HEK293 (cell line): ENCODE measurements at regions not wholly inside any gene's neighbourhood (a gene's known extent, or its start where the extent isn't known, plus 50 kb on each side); places are given as distances from the start of the nearest gene placed in this dataset.

Experiments
- CTCF ChIA-PET: fragments of 350-600 bp; formaldehyde crosslinking; extraction: SDS; loops from one replicate; lab custom pipeline; 2021; ENCODE audit warnings: antibody characterized with exemption; lab: Yijun Ruan, JAX
- POLR2A ChIA-PET: fragments of 300-600 bp; formaldehyde crosslinking; extraction: SDS; loops from one replicate; lab custom pipeline; 2020; ENCODE audit warnings: antibody characterized with exemption, inconsistent platforms; lab: Yijun Ruan, JAX
- H3K27ac ChIP-seq: fragments of 200-500 bp; sonication (Bioruptor generic); 2 replicates; pipeline ENCODE4 v1.5.1; 2014; ENCODE audit warnings: low read depth, low read length, control low read depth, inconsistent platforms; ENCODE audit errors: extremely low read depth
- H3K36me3 ChIP-seq, 2 experiments: fragments of 200-500 bp in 1 of 2; sonication (Bioruptor generic) in 1 of 2; 1 replicate in 1 of 2; 2 replicates in 1 of 2; pipeline ENCODE4 v1.5.1; 2014 to 2017; ENCODE audit warnings: inconsistent platforms in 2 of 2, low read length in 2 of 2; ENCODE audit not compliant: control insufficient read depth in 2 of 2, insufficient read depth in 1 of 2
- H3K4me1 ChIP-seq: fragments of 200-500 bp; sonication (Bioruptor generic); 2 replicates; pipeline ENCODE4 v1.5.1; 2014; ENCODE audit warnings: mild to moderate bottlenecking, low read length, inconsistent platforms; ENCODE audit not compliant: control insufficient read depth, insufficient read depth
- H3K4me3 ChIP-seq: 2 replicates; pipeline ENCODE4 v1.5.1; 2011; ENCODE audit warnings: low read depth, mild to moderate bottlenecking, control low read depth, low read length, moderate library complexity
- H3K9me3 ChIP-seq: fragments of 200-500 bp; sonication (Bioruptor generic); 2 replicates; pipeline ENCODE4 v1.5.1; 2014; ENCODE audit warnings: low read depth, low read length, inconsistent platforms; ENCODE audit not compliant: control insufficient read depth, insufficient read depth
- GLI2 ChIP-seq: fragments of 450-650 bp; formaldehyde crosslinking; IDR thresholded peaks from 2 replicates; pipeline ENCODE4; 2017; ENCODE audit warnings: missing biosample characterization, missing genetic modification characterization, low read depth, borderline replicate concordance
- SCRT1 ChIP-seq: fragments of 450-650 bp; formaldehyde crosslinking; IDR thresholded peaks from 2 replicates; pipeline ENCODE4 v1.5.1; 2016; ENCODE audit warnings: missing biosample characterization, missing genetic modification characterization, borderline replicate concordance
- SCRT2 ChIP-seq: fragments of 450-650 bp; formaldehyde crosslinking; IDR thresholded peaks from 2 replicates; pipeline ENCODE4 v1.5.1; 2016; ENCODE audit warnings: missing biosample characterization, missing genetic modification characterization
- WT1 ChIP-seq: fragments of 450-650 bp; formaldehyde crosslinking; IDR thresholded peaks from 2 replicates; pipeline ENCODE4 v1.5.1; 2016; ENCODE audit warnings: missing biosample characterization, missing genetic modification characterization
- ZBTB20 ChIP-seq: fragments of 450-650 bp; formaldehyde crosslinking; IDR thresholded peaks from 2 replicates; pipeline ENCODE4 v1.5.1; 2016; ENCODE audit warnings: missing biosample characterization, missing genetic modification characterization
- ZBTB6 ChIP-seq: fragments of 450-650 bp; formaldehyde crosslinking; IDR thresholded peaks from 2 replicates; pipeline ENCODE4 v1.5.1; 2017; ENCODE audit warnings: missing biosample characterization, missing genetic modification characterization
- ZFHX2 ChIP-seq: fragments of 450-650 bp; formaldehyde crosslinking; conservative IDR thresholded peaks from 2 replicates; pipeline ENCODE4 v1.5.1; 2016; ENCODE audit warnings: missing biosample characterization, missing genetic modification characterization
- ZNF155 ChIP-seq: fragments of 450-650 bp; formaldehyde crosslinking; IDR thresholded peaks from 2 replicates; pipeline ENCODE4 v1.5.1; 2016; ENCODE audit warnings: missing biosample characterization, missing genetic modification characterization
- ZNF280D ChIP-seq: fragments of 450-650 bp; formaldehyde crosslinking; IDR thresholded peaks from 2 replicates; pipeline ENCODE4 v1.5.1; 2016; ENCODE audit warnings: missing biosample characterization, missing genetic modification characterization
- ZNF311 ChIP-seq: fragments of 450-650 bp; formaldehyde crosslinking; IDR thresholded peaks from 2 replicates; pipeline ENCODE4 v1.5.1; 2017; ENCODE audit warnings: missing biosample characterization, missing genetic modification characterization, borderline replicate concordance
- ZNF510 ChIP-seq: fragments of 450-650 bp; formaldehyde crosslinking; IDR thresholded peaks from 2 replicates; pipeline ENCODE4 v1.5.1; 2018; ENCODE audit warnings: mild to moderate bottlenecking, missing genetic modification characterization, missing biosample characterization; ENCODE audit not compliant: insufficient replicate concordance
- ZNF548 ChIP-seq: fragments of 450-650 bp; formaldehyde crosslinking; IDR thresholded peaks from 2 replicates; pipeline ENCODE4 v1.5.1; 2016; ENCODE audit warnings: missing biosample characterization, missing genetic modification characterization
- ZNF549 ChIP-seq: fragments of 450-650 bp; IDR thresholded peaks from 2 replicates; pipeline ENCODE4 v1.5.1; 2018; ENCODE audit warnings: missing biosample characterization, missing genetic modification characterization, mild to moderate bottlenecking, inconsistent platforms, moderate library complexity
- ZNF610 ChIP-seq: fragments of 450-650 bp; formaldehyde crosslinking; IDR thresholded peaks from 2 replicates; pipeline ENCODE4 v1.5.1; 2016; ENCODE audit warnings: missing biosample characterization, missing genetic modification characterization, borderline replicate concordance
- ZNF654 ChIP-seq: fragments of 450-650 bp; formaldehyde crosslinking; IDR thresholded peaks from 2 replicates; pipeline ENCODE4 v1.5.1; 2016; ENCODE audit warnings: low read depth, missing biosample characterization, missing genetic modification characterization
- ZNF664 ChIP-seq: fragments of 450-650 bp; formaldehyde crosslinking; IDR thresholded peaks from 2 replicates; pipeline ENCODE4 v1.5.1; 2016; ENCODE audit warnings: missing biosample characterization, missing genetic modification characterization
- ZNF707 ChIP-seq: fragments of 450-650 bp; formaldehyde crosslinking; IDR thresholded peaks from 2 replicates; pipeline ENCODE4 v1.5.1; 2016; ENCODE audit warnings: missing biosample characterization, missing genetic modification characterization
- ZNF830 ChIP-seq: fragments of 450-650 bp; IDR thresholded peaks from 2 replicates; pipeline ENCODE4 v1.5.0; 2018; ENCODE audit warnings: missing biosample characterization, missing genetic modification characterization, low read depth, mild to moderate bottlenecking, moderate library complexity
- ZSCAN23 ChIP-seq: fragments of 450-650 bp; formaldehyde crosslinking; IDR thresholded peaks from 2 replicates; pipeline ENCODE4 v1.5.1; 2016; ENCODE audit warnings: missing biosample characterization, missing genetic modification characterization

DNA sequence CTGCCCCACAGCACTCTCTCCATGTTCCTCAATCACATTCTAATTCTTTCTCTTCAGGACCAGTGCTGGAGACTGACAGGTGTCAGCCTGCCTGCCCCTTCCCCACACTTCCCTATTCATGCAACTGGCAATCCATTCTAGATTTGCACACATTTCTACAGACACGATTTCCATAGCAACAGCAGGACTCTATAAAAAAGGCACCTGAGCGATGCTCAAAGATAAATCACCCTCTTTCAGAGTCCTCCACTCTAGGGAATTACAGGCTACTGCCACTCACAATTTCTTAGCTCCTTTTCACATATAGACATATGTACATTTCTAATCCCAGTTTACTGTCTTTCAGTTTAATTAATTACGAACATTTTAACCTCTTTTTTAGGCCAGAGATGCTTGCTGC lies 118.1 kb upstream of the ANKRD1 start:
- TF ChIP-seq ZNF707 (tag by site-specific recombination) = no peak
- no peak for TF ChIP-seq ZBTB6
- no peak for TF ChIP-seq ZNF664 (tag by site-specific recombination)
- TF ChIP-seq ZBTB20 (tag by site-specific recombination) = no peak
- TF ChIP-seq ZNF830 (tag by site-specific recombination) = no peak
- POLR2A ChIA-PET = no interaction called here

GRCh38 chr10:91040343-91040742 lies 119.5 kb upstream of the ANKRD1 start:
- Histone ChIP-seq H3K9me3 (no peaks in the 10 kb centered on the region), H3K4me1 (no peaks in the 10 kb centered on the region), H3K27ac (no peak overlapping the region), H3K4me3 (no peak overlapping the region), H3K36me3 (no peaks in the 10 kb centered on the region)
- POLR2A ChIA-PET = no interaction called here
- TF ChIP-seq ZNF549 (tag by site-specific recombination) = no peak
- no peak for TF ChIP-seq ZSCAN23 (tag by site-specific recombination)
- TF ChIP-seq SCRT2 (tag by site-specific recombination) = peak; percentile 92
- TF ChIP-seq WT1 (tag by site-specific recombination) = no peak
- no peak for TF ChIP-seq ZNF311 (tag by site-specific recombination)
- no peak for TF ChIP-seq ZNF510 (tag by site-specific recombination)
- no peak for TF ChIP-seq ZNF610 (tag by site-specific recombination)
- TF ChIP-seq SCRT1 = peak; percentile 83
- no peak for TF ChIP-seq ZNF548
- no peak for TF ChIP-seq ZNF654
- TF ChIP-seq ZNF155 = no peak
- CTCF ChIA-PET = interaction anchor here (0.6 to 1.2 kb wide), 3 partner anchors 30 to 128 kb away, joined by 3 read pairs; no protein-coding TSS in a partner anchor

More for the DNA sequence above, 118.1 kb upstream of the ANKRD1 start:
- CTCF ChIA-PET = interaction anchor here (0.6 kb wide), 1 partner anchor 291 kb away, joined by 3 read pairs; no protein-coding TSS in a partner anchor
- Histone ChIP-seq H3K4me3 (no peak overlapping the region), H3K36me3 (no peaks in the 10 kb centered on the region), H3K4me1 (peaks cover 3% of the 10 kb centered on the region), H3K27ac (no peak overlapping the region), H3K9me3 (no peaks in the 10 kb centered on the region)

GRCh38 chr10:91042069-91042468 lies 121.2 kb upstream of the ANKRD1 start:
- CTCF ChIA-PET = interaction anchor here (0.6 to 3.8 kb wide), 5 partner anchors 34 to 1309 kb away, joined by 3 to 48 read pairs (median 3); no protein-coding TSS in a partner anchor
- H3K4me1 ChIP-seq = no peaks in the 10 kb centered on the region
- H3K36me3 ChIP-seq = no peaks in the 10 kb centered on the region
- no peak overlapping the region for H3K27ac ChIP-seq
- POLR2A ChIA-PET = no interaction called here
- no peaks in the 10 kb centered on the region for H3K9me3 ChIP-seq
- TF ChIP-seq ZFHX2 (tag by site-specific recombination) (no peak), ZNF280D (tag by site-specific recombination) (no peak), GLI2 (no peak)
- TF ChIP-seq, all 188 proteins: peak for 0
- H3K4me3 ChIP-seq = no peak overlapping the region
